ENCODE measurements at regions not wholly inside any gene's neighbourhood (a gene's known extent, or its start where the extent isn't known, plus 50 kb on each side); places are given as distances from the start of the nearest gene placed in this dataset.

- DNase-seq = no peak
- intact Hi-C loops (cut with DNase I, micrococcal nuclease) = no loop called here
- no peak overlapping the region for H3K4me3 Mint-ChIP-seq
- ChIA-PET CTCF (interaction anchor here (1.7 kb wide), 1 partner anchor 226 kb away, joined by 3 read pairs; no protein-coding TSS in a partner anchor), POLR2A (no interaction called here)
- Histone ChIP-seq H3K4me1 (ENCODE audit: insufficient read depth, low read length) (no peaks in the 10 kb centered on the region), H3K27ac (ENCODE audit: low read depth in 1 of 2, low read length in 2 of 2) (no peak overlapping the region), H3K27me3 (ENCODE audit: control insufficient read depth in 1 of 2, insufficient read depth in 2 of 2, low read length in 2 of 2) (peaks cover 0 to 6% of the 10 kb centered on the region in 2 experiments), H3K36me3 (ENCODE audit: insufficient read depth, low read length) (no peaks in the 10 kb centered on the region), H3K4me3 (ENCODE audit: low read length) (no peak overlapping the region), H3K9me3 (ENCODE audit: control insufficient read depth in 1 of 2, insufficient read depth in 1 of 2, low read length in 2 of 2) (no peaks in the 10 kb centered on the region)
- H3K4me1 Mint-ChIP-seq (ENCODE audit: low read depth) = no peaks in the 10 kb centered on the region
- peaks cover 33% of the 10 kb centered on the region for H3K27me3 Mint-ChIP-seq
- H3K27ac Mint-ChIP-seq = no peak overlapping the region
- TF ChIP-seq, protein P1, sequence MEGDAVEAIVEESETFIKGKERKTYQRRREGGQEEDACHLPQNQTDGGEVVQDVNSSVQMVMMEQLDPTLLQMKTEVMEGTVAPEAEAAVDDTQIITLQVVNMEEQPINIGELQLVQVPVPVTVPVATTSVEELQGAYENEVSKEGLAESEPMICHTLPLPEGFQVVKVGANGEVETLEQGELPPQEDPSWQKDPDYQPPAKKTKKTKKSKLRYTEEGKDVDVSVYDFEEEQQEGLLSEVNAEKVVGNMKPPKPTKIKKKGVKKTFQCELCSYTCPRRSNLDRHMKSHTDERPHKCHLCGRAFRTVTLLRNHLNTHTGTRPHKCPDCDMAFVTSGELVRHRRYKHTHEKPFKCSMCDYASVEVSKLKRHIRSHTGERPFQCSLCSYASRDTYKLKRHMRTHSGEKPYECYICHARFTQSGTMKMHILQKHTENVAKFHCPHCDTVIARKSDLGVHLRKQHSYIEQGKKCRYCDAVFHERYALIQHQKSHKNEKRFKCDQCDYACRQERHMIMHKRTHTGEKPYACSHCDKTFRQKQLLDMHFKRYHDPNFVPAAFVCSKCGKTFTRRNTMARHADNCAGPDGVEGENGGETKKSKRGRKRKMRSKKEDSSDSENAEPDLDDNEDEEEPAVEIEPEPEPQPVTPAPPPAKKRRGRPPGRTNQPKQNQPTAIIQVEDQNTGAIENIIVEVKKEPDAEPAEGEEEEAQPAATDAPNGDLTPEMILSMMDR (IDR thresholded peaks at IDR 0.05) = no peak
- no peaks in the 10 kb centered on the region for H3K36me3 Mint-ChIP-seq (ENCODE audit: low read depth)
- H3K9me3 Mint-ChIP-seq = no peaks in the 10 kb centered on the region
- ATAC-seq (ENCODE audit: poor library complexity) = no peak
These were observed 65.2 kb upstream of the SGIP1 start for GRCh38 chr1:66468722-66469121.

DNA sequence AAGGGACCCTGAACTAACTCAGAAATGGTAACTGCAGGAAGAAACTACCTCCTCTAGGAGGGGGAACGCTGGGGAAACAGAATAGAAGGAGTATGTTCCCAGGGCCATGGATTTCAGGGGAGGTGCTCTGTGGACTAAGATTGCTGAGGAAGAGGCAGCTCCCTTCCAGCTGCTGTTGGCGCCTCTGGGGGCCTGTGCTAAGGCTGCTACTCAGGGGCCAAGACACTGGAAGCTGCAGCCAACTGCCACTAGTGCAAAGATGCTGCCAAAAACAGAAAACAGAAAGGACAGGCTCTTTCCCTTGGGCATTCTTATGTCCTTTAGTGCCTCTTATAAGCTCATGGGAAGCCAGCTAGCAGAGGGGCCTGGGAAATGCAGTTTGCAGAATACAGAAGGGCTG lies 58.0 kb upstream of the SGIP1 start:
- no peaks in the 10 kb centered on the region for H3K4me1 Mint-ChIP-seq (ENCODE audit: low read depth)
- H3K27ac Mint-ChIP-seq = no peak overlapping the region
- no peak overlapping the region for H3K4me3 ChIP-seq (ENCODE audit: low read length)
- H3K9me3 Mint-ChIP-seq = no peaks in the 10 kb centered on the region
- no peaks in the 10 kb centered on the region for H3K36me3 Mint-ChIP-seq (ENCODE audit: low read depth)
- peaks cover 6 to 11% of the 10 kb centered on the region in 2 experiments for H3K27me3 ChIP-seq (ENCODE audit: control insufficient read depth in 1 of 2, insufficient read depth in 2 of 2, low read length in 2 of 2)
- DNase-seq (no peak), ATAC-seq (ENCODE audit: poor library complexity) (no peak)
- TF ChIP-seq, protein P1 (IDR thresholded peaks at IDR 0.05) = no peak
- no peak overlapping the region for H3K27ac ChIP-seq (ENCODE audit: low read depth in 1 of 2, low read length in 2 of 2)
- H3K4me1 ChIP-seq (ENCODE audit: insufficient read depth, low read length) = no peaks in the 10 kb centered on the region
- peaks cover 60% of the 10 kb centered on the region for H3K27me3 Mint-ChIP-seq
- no peak overlapping the region for H3K4me3 Mint-ChIP-seq
- intact Hi-C loops (cut with DNase I, micrococcal nuclease) = no loop called here
- H3K36me3 ChIP-seq (ENCODE audit: insufficient read depth, low read length) = no peaks in the 10 kb centered on the region
- ChIA-PET CTCF (no interaction called here), POLR2A (no interaction called here)
- no peaks in the 10 kb centered on the region for H3K9me3 ChIP-seq (ENCODE audit: control insufficient read depth in 1 of 2, insufficient read depth in 1 of 2, low read length in 2 of 2)

GRCh38 chr1:66476774-66477173 lies 57.2 kb upstream of the SGIP1 start:
- CTCF ChIA-PET = no interaction called here
- no peaks in the 10 kb centered on the region for H3K9me3 ChIP-seq (ENCODE audit: control insufficient read depth in 1 of 2, insufficient read depth in 1 of 2, low read length in 2 of 2)
- Mint-ChIP-seq H3K27ac (no peak overlapping the region), H3K36me3 (ENCODE audit: low read depth) (no peaks in the 10 kb centered on the region), H3K4me1 (ENCODE audit: low read depth) (no peaks in the 10 kb centered on the region), H3K9me3 (no peaks in the 10 kb centered on the region), H3K4me3 (no peak overlapping the region), H3K27me3 (peaks cover 60% of the 10 kb centered on the region)
- H3K4me1 ChIP-seq (ENCODE audit: insufficient read depth, low read length) = no peaks in the 10 kb centered on the region
- peaks cover 6 to 11% of the 10 kb centered on the region in 2 experiments for H3K27me3 ChIP-seq (ENCODE audit: control insufficient read depth in 1 of 2, insufficient read depth in 2 of 2, low read length in 2 of 2)
- POLR2A ChIA-PET = no interaction called here
- no peak for DNase-seq
- no peak overlapping the region for H3K27ac ChIP-seq (ENCODE audit: low read depth in 1 of 2, low read length in 2 of 2)
- TF ChIP-seq, protein P1 (IDR thresholded peaks at IDR 0.05) = no peak
- no peak overlapping the region for H3K4me3 ChIP-seq (ENCODE audit: low read length)
- no peak for ATAC-seq (ENCODE audit: poor library complexity)
- intact Hi-C loops (cut with DNase I, micrococcal nuclease) = no loop called here
- no peaks in the 10 kb centered on the region for H3K36me3 ChIP-seq (ENCODE audit: insufficient read depth, low read length)
